HT-29 (cell line): ENCODE measurements at regions not wholly inside any gene's neighbourhood (a gene's known extent, or its start where the extent isn't known, plus 50 kb on each side); places are given as distances from the start of the nearest gene placed in this dataset.
A peak's percentile ranks its signal among the peaks of the same experiment; 100 is the strongest.

Source experiments
- DNase-seq: peaks from one replicate; pipeline ENCODE4 v3.0.0-alpha.2; 2015; ENCODE audit warnings: low spot score

DNA sequence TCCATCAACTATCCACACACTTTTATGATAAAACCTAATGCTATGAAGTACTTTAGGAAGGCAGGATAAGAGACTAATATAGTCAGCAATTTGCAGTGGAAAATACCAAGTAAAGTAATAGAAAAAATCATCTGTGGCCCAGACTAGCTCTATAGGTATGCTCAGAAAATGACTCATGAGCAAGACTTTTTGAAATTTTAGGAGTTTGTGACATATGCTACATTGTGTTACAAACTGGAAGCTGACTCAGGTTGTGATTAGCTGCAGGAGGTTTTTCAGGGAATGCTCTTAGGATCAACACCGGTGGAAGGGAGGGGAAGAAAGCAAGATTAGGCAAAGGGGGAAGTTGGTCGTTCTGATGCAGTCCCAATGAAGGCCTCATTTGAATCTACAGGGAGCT lies 56.1 kb downstream of the FEZF1 start:
- DNase-seq = no peak

DNA sequence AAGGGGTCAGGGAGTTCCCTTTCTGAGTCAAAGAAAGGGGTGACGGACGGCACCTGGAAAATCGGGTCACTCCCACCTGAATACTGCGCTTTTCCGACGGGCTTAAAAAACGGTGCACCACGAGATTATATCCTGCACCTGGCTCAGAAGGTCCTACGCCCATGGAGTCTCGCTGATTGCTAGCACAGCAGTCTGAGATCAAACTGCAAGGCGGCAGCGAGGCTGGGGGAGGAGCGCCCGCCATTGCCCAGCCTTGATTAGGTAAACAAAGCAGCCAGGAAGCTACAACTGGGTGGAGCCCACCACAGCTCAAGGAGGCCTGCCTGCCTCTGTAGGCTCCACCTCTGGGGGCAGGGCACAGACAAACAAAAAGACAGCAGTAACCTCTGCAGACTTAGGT lies 65.8 kb downstream of the FEZF1 start:
- peak; percentile 54 for DNase-seq

DNA sequence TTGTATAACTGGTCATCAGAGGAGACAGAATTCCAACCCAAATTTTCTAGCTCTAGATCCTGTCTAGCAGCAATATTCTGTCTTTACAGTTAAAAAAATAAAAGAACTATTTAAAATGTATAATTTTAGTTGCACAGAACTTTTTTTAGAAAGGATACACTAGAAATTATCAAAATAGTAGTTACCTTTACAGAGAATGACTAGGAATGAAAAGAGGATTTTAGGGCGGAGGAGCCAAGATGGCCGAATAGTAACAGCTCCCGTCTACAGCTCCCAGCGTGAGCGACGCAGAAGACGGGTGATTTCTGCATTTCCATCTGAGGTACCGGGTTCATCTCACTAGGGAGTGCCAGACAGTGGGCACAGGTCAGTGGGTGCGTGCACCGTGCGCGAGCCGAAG lies 66.3 kb downstream of the FEZF1 start:
- DNase-seq = peak; percentile 58

DNA sequence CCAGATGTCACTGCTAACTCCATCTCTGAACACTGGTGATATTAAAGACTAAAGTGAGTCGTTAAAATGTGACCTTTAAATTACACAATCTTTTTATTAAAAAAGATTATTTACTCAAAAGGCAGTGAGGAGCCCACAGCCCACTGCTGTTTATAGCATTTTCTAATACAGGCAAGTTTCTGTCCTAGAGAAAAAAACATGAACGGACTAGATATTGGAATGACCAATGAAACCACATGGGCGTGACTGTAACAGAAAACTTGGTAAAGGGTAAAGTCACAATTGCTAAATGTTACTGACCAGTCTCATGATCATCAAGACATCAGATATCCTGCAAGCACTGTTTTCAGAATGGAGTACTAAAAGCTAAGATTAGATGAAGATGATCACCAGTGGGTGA lies 78.7 kb downstream of the FEZF1 start:
- DNase-seq = no peak

DNA sequence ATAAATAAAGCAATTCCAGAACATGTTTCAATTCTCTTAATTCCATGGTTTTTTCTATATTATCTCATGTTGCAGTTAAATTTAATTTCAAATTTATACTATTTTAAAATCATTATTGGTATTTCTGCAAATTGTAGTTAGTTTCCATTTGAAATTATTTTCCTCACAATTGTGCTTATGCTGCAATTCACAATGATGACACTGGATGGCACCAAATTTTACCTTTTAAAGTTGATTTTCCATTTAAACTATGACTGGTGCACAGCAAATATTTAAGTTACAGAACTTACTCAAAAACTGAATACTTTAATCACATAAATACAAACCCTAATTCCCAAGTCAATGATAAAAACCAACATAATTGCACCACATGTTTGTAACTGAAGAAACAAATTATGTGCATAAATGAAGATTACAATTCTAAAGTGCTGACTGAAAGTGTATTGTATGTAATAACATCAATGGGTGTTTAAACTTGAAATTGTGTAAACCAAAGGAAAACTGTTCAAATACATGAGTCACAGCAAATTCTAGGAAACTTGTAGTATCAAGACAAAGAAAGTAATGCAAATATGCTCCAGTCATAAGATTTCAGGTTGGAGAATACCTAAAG lies 75.3 kb upstream of the AASS start:
- peak; percentile 66 for DNase-seq

DNA sequence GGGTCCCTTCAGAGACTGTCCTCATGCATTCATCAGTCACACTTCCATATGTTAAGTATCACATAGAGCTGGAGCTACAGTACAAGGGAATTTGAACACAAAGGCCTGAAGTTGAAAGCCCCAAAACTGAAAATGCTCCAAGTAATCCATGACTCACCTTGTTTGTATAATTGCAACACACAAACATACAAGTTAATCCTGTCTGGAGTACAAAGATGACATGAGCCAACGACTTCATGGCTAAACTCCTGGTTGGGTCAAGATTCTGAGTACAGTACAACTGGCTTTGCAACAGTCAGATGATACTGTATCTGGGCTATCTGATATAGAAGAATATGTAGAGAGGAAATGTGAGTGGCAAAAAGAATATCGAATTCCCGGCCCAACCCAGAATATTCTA lies 73.1 kb upstream of the AASS start:
- DNase-seq = no peak

DNA sequence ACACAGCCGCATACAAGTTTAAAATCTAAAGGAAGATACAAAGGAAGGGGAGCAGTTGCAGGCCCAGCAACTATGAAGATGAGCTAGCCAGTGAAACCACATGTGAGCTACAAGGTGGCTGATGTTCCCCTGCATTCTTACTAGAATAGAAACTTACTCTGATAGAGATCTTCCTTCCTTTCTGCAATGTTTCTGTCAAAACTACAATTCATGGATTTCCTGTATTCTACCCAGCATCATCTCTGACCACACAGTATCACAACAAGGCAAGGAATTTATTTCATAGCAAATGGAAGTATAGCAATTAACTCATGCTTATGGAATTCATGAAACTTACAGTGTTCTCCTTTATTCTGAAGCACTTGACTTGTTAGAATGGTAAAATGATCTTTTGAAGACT lies 68.7 kb upstream of the AASS start:
- DNase-seq = no peak

DNA sequence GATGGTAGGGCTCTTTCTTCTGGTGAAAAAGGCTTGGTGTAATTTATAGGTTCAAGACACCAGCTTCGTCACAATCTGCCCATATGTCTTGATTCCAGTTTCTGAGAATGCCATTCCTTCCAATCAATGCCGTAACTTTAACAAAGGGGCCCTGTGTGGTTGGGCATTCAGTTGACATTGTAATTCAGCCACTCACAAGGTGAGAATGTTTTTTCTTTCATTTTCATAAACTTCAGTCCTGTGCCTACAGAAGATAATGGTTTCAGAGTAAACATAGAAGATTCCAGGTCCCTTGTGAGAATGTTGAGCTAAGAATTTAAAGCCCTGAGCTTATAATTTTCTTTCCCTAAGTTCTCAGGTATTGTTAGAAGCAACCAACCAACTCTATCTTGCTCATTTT lies 67.3 kb upstream of the AASS start:
- no peak for DNase-seq

DNA sequence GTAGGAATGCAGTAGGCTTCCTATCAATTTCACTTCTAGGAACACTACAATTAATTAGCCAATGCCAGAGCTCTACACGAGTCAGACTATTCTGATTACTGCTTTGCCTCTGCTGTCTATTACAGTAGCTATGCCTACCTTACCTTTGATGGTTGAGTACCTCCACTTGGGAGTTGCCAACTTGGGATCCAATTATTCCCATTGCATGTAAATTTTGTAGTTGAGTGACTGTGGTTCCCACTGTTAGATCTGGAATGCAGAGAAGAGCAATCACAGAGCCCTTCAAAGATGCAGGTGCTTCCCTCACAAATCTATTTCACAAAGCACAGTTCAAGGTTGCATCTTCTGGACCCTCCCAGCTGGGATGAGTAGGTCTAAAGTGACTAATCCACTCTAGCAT lies 62.9 kb upstream of the AASS start:
- DNase-seq = no peak

DNA sequence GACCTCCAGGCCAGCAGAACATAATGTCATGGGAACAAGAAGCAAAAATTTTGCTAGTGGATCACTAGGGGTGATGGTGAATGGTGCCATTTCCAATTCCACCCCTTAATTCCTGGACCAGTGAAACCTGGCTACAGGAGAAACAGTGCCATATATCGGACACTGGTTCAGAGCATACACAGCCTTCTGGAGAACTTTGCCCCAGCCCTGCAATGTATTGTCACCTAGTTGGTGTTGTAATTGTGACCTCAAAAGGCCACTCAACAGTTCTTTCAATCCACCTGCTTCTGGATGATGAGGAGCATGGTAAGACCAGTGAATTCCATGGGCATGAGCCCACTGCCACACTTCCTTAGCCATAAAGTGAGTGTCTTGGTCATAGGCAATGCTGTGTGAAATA lies 59.8 kb upstream of the AASS start:
- no peak for DNase-seq

DNA sequence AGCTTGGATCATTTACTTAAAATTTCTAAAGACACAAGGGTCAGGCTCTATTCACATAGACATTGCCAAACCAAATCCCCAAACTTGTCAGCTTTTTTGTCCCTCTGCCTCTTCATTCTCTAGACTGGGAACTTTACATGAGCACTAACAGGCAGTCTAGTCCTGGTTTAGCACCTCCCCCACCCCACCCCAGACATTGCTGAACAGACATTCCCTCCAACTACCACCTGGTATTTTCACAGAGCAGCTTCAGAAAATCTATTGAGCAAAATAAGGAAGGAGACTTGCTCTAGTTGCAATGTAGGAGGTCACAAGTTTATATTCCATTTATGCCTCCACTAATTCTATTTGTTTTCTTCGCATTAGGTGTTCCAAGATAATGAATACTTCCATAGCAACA lies 56.8 kb upstream of the AASS start:
- DNase-seq = no peak

DNA sequence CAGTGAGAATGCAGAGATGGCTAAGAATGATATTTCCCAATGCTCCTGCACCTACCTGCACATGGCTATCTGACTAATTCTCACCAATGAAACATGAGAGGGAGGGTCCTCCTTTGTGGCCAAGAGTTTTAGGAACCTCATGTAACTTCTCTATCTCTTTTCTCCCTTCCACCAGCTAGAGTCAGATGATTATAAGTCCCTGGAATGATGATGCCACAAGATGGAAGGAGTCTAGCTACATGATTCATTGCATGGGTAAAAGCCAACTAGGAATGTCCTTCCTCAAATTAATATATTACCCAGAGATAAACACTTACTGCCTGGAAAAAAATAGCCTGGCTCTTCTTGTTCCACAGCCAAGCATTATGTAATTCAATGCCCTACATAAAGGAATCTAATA lies 55.1 kb upstream of the AASS start:
- no peak for DNase-seq

DNA sequence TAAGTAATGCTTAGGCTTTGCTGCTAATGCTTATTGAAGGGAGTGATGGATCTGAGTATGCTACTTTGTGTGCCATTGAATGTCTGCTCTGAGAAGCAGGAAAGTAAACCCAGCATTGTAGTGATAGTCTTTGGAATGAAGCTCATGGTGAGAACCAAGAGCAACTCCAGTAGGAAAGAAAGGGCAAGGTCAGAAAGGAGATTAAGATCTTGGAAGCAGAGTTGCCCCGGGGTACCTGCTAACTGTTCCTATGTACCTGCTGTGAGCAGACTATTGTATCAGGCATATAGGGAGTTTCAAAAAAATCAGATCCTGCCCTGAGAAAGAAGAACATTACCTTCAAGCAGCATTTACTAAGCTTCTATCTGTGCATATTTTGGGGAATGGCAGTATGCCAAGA lies 54.5 kb upstream of the AASS start:
- DNase-seq = no peak
